Chondrocyte (in vitro differentiated cells): ENCODE measurements at regions not wholly inside any gene's neighbourhood (a gene's known extent, or its start where the extent isn't known, plus 50 kb on each side); places are given as distances from the start of the nearest gene placed in this dataset.

Experiments used
- DNase-seq: peaks from one replicate; pipeline ENCODE4 v3.0.0; 2021; ENCODE audit warnings: mixed read lengths, low spot score
- H3K27ac Mint-ChIP-seq: one replicate; pipeline ENCODE4 v1.8.0; 2021; ENCODE audit warnings: mild to moderate bottlenecking, moderate library complexity, mixed read lengths; ENCODE audit not compliant: unreplicated experiment
- H3K27me3 Mint-ChIP-seq: 2 replicates; pipeline ENCODE4 v1.8.0; 2021; ENCODE audit warnings: low read depth, mixed read lengths
- H3K36me3 Mint-ChIP-seq: 2 replicates; pipeline ENCODE4 v1.8.0; 2021; ENCODE audit warnings: low read depth, mixed read lengths
- H3K4me1 Mint-ChIP-seq: 2 replicates; pipeline ENCODE4 v1.8.0; 2021; ENCODE audit warnings: low read depth, mild to moderate bottlenecking, mixed read lengths
- H3K4me3 Mint-ChIP-seq: one replicate; pipeline ENCODE4 v1.8.0; 2021; ENCODE audit warnings: mild to moderate bottlenecking, moderate library complexity, mixed read lengths; ENCODE audit not compliant: unreplicated experiment
- H3K9me3 Mint-ChIP-seq: 2 replicates; pipeline ENCODE4 v1.8.0; 2021; ENCODE audit warnings: low read depth, mixed read lengths
- TF ChIP-seq, protein P1 (sequence below): fragments of 200-600 bp; sonication (generic); IDR thresholded peaks from 2 replicates; pipeline ENCODE4 v1.5.0; 2021; ENCODE audit warnings: antibody characterized with exemption, mild to moderate bottlenecking, moderate library complexity

DNA sequence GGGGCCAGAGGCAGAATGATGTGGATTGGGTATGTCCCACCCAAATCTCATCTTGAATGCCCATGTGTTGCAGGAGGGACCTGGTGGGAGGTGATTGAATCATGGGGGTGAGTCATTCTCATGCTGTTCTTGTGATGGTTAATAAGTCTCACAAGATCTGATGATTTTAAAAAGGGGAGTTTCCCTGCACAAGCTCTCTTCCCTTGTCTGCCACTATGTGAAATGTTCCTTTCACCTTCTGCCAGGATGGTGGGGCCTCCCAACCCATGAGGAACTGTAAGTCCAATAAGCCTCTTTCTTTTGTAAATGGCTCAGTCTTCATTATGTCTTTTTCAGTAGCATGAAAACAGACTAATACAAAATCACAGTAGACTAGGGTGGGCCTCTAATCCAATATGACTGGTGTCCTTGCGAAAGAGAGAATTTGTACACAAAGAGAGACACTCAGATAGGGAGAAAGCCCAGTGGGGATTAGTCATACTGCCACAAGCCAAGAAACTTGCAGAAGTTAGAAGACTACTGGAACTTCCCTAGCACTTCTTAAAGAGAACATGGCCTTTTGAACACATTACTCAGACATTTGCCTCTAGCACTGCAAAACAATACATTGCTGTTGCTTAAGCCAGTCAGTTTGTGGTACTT is 68.4 kb downstream of the ANXA1 start:
- Mint-ChIP-seq H3K36me3 (no peaks in the 10 kb centered on the region), H3K27ac (no peak overlapping the region), H3K27me3 (peaks cover 52% of the 10 kb centered on the region), H3K4me1 (no peaks in the 10 kb centered on the region), H3K4me3 (no peak overlapping the region), H3K9me3 (no peaks in the 10 kb centered on the region)
- DNase-seq, result no peak
- TF ChIP-seq, protein P1, sequence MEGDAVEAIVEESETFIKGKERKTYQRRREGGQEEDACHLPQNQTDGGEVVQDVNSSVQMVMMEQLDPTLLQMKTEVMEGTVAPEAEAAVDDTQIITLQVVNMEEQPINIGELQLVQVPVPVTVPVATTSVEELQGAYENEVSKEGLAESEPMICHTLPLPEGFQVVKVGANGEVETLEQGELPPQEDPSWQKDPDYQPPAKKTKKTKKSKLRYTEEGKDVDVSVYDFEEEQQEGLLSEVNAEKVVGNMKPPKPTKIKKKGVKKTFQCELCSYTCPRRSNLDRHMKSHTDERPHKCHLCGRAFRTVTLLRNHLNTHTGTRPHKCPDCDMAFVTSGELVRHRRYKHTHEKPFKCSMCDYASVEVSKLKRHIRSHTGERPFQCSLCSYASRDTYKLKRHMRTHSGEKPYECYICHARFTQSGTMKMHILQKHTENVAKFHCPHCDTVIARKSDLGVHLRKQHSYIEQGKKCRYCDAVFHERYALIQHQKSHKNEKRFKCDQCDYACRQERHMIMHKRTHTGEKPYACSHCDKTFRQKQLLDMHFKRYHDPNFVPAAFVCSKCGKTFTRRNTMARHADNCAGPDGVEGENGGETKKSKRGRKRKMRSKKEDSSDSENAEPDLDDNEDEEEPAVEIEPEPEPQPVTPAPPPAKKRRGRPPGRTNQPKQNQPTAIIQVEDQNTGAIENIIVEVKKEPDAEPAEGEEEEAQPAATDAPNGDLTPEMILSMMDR, result no peak

DNA sequence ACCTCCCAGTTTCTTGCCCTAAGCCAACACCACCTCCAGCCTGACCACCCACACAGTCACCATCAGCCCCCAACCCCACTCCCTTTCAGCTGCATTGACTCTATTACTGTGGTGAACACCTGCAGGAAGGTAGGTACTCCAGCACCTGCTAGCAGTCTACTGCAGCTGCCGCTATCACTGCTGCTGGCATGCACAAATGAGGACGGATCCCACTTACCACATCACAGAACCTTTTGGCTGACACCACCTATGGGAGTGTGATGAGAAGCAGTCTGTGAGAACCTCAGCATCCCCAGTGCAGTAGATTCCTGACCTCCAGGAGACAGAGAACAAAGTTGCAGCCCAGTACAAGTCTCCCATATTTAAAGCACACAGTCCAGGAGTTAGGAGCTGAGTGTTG is 71.9 kb downstream of the ANXA1 start:
- no peak overlapping the region for H3K27ac Mint-ChIP-seq
- TF ChIP-seq, protein P1, result no peak

DNA sequence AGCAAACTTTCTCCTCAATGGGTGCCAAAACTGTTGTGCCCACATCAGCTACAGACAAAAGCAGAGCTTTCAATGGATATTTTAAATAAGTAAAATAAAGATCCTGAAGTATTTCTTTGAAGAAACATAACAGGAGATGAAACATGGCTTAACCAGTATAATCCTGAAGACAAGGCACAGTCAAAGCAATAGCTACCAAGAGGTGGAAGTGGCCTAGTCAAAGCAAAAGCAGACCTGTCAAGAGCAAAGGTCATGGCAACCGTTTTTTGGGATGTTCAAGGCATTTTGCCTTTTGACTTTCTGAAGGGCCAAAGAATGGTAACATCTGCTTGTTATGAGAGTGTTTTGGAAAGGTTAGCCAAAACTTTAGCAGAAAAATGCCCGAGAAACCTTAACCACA is 77.9 kb downstream of the ANXA1 start:
- TF ChIP-seq, protein P1, result no peak
- Mint-ChIP-seq H3K4me3 (no peak overlapping the region), H3K4me1 (no peaks in the 10 kb centered on the region), H3K27ac (no peak overlapping the region), H3K9me3 (no peaks in the 10 kb centered on the region), H3K36me3 (no peaks in the 10 kb centered on the region), H3K27me3 (peaks cover 35% of the 10 kb centered on the region)
- DNase-seq, result no peak

More for the DNA sequence above, 71.9 kb downstream of the ANXA1 start:
- H3K9me3 Mint-ChIP-seq, result no peaks in the 10 kb centered on the region
- H3K27me3 Mint-ChIP-seq, result peaks cover 42% of the 10 kb centered on the region
- H3K4me1 Mint-ChIP-seq, result no peaks in the 10 kb centered on the region
- H3K4me3 Mint-ChIP-seq, result no peak overlapping the region
- no peaks in the 10 kb centered on the region for H3K36me3 Mint-ChIP-seq
- no peak for DNase-seq

DNA sequence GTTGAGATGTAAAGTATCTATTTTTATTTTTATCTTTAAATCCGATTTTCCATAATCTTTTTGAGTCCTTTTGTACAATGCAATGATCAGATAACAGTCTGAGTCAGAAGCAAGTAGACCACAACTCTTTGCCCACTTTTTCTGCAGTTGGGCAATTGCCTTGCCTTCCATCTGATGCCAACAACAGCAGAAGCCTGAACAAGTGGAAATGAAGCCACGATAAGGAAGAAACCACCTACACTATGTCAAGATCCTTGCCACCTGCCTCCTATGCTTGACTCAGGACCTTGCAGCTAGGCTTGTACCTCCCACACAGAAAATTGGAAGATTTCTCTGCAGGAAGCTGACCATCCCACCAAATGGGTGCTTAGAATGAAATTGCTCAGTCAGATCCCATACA is 78.6 kb downstream of the ANXA1 start:
- TF ChIP-seq, protein P1, result no peak
- DNase-seq, result no peak
- no peaks in the 10 kb centered on the region for H3K4me1 Mint-ChIP-seq
- H3K36me3 Mint-ChIP-seq, result no peaks in the 10 kb centered on the region
- H3K4me3 Mint-ChIP-seq, result no peak overlapping the region
- peaks cover 30% of the 10 kb centered on the region for H3K27me3 Mint-ChIP-seq
- no peaks in the 10 kb centered on the region for H3K9me3 Mint-ChIP-seq
- no peak overlapping the region for H3K27ac Mint-ChIP-seq

DNA sequence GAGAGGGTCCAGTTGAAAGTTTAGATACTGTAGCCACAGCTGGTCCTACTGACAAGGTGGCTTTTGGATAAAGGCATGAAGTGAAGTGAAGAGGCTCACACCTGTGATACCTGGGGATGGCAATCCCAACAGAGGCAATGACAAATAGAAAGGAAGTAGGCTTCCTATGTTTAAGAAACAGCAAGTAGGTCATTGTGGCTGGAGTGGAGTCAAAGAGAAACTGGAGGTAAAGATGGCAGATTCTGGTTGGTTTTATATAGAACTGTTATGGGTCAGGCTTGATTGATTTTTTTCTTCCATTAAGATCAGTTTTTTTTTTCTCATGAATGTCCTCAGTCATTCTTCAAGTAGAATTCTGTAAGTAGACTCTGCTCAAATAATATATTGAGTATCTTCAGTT is 79.5 kb downstream of the ANXA1 start:
- no peak for DNase-seq
- no peaks in the 10 kb centered on the region for H3K4me1 Mint-ChIP-seq
- no peaks in the 10 kb centered on the region for H3K36me3 Mint-ChIP-seq
- no peaks in the 10 kb centered on the region for H3K9me3 Mint-ChIP-seq
- H3K4me3 Mint-ChIP-seq, result no peak overlapping the region
- TF ChIP-seq, protein P1, result no peak
- no peak overlapping the region for H3K27ac Mint-ChIP-seq
- H3K27me3 Mint-ChIP-seq, result peaks cover 32% of the 10 kb centered on the region
